MM.1S (cell line): ENCODE measurements at regions not wholly inside any gene's neighbourhood (a gene's known extent, or its start where the extent isn't known, plus 50 kb on each side); places are given as distances from the start of the nearest gene placed in this dataset.

ENCODE experiments used
- CTCF ChIP-seq: fragments of 300-600 bp; sonication (generic); IDR thresholded peaks from 2 replicates; pipeline ENCODE4 v1.5.1; 2016; ENCODE audit warnings: antibody characterized with exemption, low read length, mixed read lengths
- EZH2 ChIP-seq: fragments of 300-600 bp; sonication (generic); optimal IDR thresholded peaks from 2 replicates; pipeline ENCODE3; 2017; ENCODE audit warnings: low read depth, mild to moderate bottlenecking, antibody characterized with exemption, low read length, mixed read lengths
- EZH2phosphoT487 ChIP-seq: fragments of 300-600 bp; sonication (generic); IDR thresholded peaks from 2 replicates; pipeline ENCODE4 v1.6.1; 2018; ENCODE audit warnings: antibody characterized with exemption, low read length

GRCh38 chr10:130889240-130889639 is 422.3 kb downstream of the TCERG1L start:
- TF ChIP-seq CTCF, result no peak
- no peak for TF ChIP-seq EZH2
- no peak for TF ChIP-seq EZH2phosphoT487
